GM23338 (cell line): ENCODE measurements at regions not wholly inside any gene's neighbourhood (a gene's known extent, or its start where the extent isn't known, plus 50 kb on each side); places are given as distances from the start of the nearest gene placed in this dataset.
"Not testable (repeated sequence)": the region's sequence is repeated elsewhere in the genome, so short reads cannot be mapped to it uniquely, and the experiment has no call there.

Experiments
- ATAC-seq: fragments of 200-7000 bp; cut with Tn5 transposase; 3 replicates; pipeline ENCODE4 v1.9.1; 2020
- DNase-seq: peaks from one replicate; pipeline ENCODE4 v3.0.0-alpha.2; 2015; ENCODE audit warnings: low spot score
- H2AFZ ChIP-seq: fragments of 200-600 bp; sonication (generic); 2 replicates; pipeline ENCODE4 v1.8.0; 2016; ENCODE audit warnings: antibody characterized with exemption, mild to moderate bottlenecking, moderate library complexity
- H3F3A ChIP-seq: fragments of 200-600 bp; sonication (generic); replicated peaks from 2 replicates; pipeline ENCODE4 v1.8.0; 2017; ENCODE audit warnings: antibody characterized with exemption, mixed run types, low read depth
- H3K27ac ChIP-seq: fragments of 200-600 bp; sonication (generic); 2 replicates; pipeline ENCODE4 v1.6.1; 2016; ENCODE audit warnings: low read depth
- H3K27me3 ChIP-seq: fragments of 200-600 bp; sonication (generic); 2 replicates; pipeline ENCODE4 v1.8.0; 2016; ENCODE audit warnings: mild to moderate bottlenecking, mixed run types, moderate library complexity; ENCODE audit not compliant: insufficient read depth
- H3K36me3 ChIP-seq: fragments of 200-600 bp; sonication (generic); 2 replicates; pipeline ENCODE4 v1.8.0; 2016; ENCODE audit warnings: mild to moderate bottlenecking; ENCODE audit not compliant: insufficient read depth
- H3K4me1 ChIP-seq: fragments of 200-600 bp; sonication (generic); 2 replicates; pipeline ENCODE4 v1.8.0; 2016; ENCODE audit warnings: mild to moderate bottlenecking, moderate library complexity; ENCODE audit not compliant: insufficient read depth
- H3K4me2 ChIP-seq: fragments of 200-600 bp; sonication (generic); 2 replicates; pipeline ENCODE4 v1.7.1; 2017; ENCODE audit warnings: mixed run types
- H3K4me3 ChIP-seq: fragments of 200-600 bp; sonication (generic); 2 replicates; pipeline ENCODE4 v1.6.1; 2016; ENCODE audit warnings: mixed run types
- H3K79me2 ChIP-seq: fragments of 200-600 bp; sonication (generic); replicated peaks from 2 replicates; pipeline ENCODE4 v1.8.0; 2017; ENCODE audit warnings: mild to moderate bottlenecking; ENCODE audit not compliant: insufficient read depth
- H3K9me2 ChIP-seq: fragments of 200-600 bp; sonication (generic); 2 replicates; pipeline ENCODE4 v1.8.0; 2017; ENCODE audit not compliant: insufficient read depth
- H4K20me1 ChIP-seq: fragments of 200-600 bp; sonication (generic); replicated peaks from 2 replicates; pipeline ENCODE4 v1.8.0; 2017; ENCODE audit warnings: mild to moderate bottlenecking; ENCODE audit not compliant: insufficient read depth
- H3K27ac Mint-ChIP-seq: 2 replicates; pipeline ENCODE4 v1.8.0; 2020; ENCODE audit warnings: inconsistent platforms, mild to moderate bottlenecking, moderate library complexity, mixed read lengths
- H3K27me3 Mint-ChIP-seq: 3 replicates; pipeline ENCODE4 v1.8.0; 2022; ENCODE audit warnings: low read depth, mild to moderate bottlenecking, moderate library complexity, mixed read lengths, inconsistent platforms; ENCODE audit not compliant: insufficient read depth, poor library complexity
- H3K36me3 Mint-ChIP-seq: 3 replicates; pipeline ENCODE4 v1.8.0; 2021; ENCODE audit warnings: low read depth, mild to moderate bottlenecking, inconsistent platforms, moderate library complexity, mixed read lengths
- H3K4me1 Mint-ChIP-seq: 3 replicates; pipeline ENCODE4 v1.8.0; 2020; ENCODE audit warnings: mild to moderate bottlenecking, inconsistent platforms, mixed read lengths
- H3K4me3 Mint-ChIP-seq: 3 replicates; pipeline ENCODE4 v1.8.0; 2021; ENCODE audit warnings: moderate library complexity, mild to moderate bottlenecking, inconsistent platforms, mixed read lengths
- H3K9me3 Mint-ChIP-seq: 3 replicates; pipeline ENCODE4 v1.8.0; 2020; ENCODE audit warnings: moderate library complexity, mild to moderate bottlenecking, inconsistent platforms, mixed read lengths
- CTCF ChIP-seq, 2 experiments: fragments of 200-600 bp in 1 of 2; sonication (generic) in 1 of 2; conservative IDR thresholded peaks; 2 replicates each; pipeline versions ENCODE4 v1.5.1 to v1.6.1; 2016 to 2017; ENCODE audit warnings: antibody characterized with exemption in 2 of 2, low read depth in 2 of 2, mild to moderate bottlenecking in 2 of 2, moderate library complexity in 1 of 2
- ETS1 ChIP-seq: IDR thresholded peaks from 2 replicates; pipeline ENCODE4 v1.6.1; 2016; ENCODE audit warnings: antibody characterized with exemption
- REST ChIP-seq: IDR thresholded peaks from one replicate; pipeline ENCODE4 v1.6.1; 2018; ENCODE audit warnings: antibody characterized with exemption; ENCODE audit not compliant: unreplicated experiment

GRCh38 chr5:86257871-86258270 lies 359.9 kb upstream of the COX7C start:
- Mint-ChIP-seq H3K27me3 (no peaks in the 10 kb centered on the region), H3K36me3 (no peaks in the 10 kb centered on the region), H3K9me3 (no peaks in the 10 kb centered on the region; the same call in 2 of the 3 replicates), H3K27ac (no peak overlapping the region), H3K4me3 (no peak overlapping the region), H3K4me1 (no peaks in the 10 kb centered on the region)
- Histone ChIP-seq H2AFZ (no peak overlapping the region), H3K9me2 (no peaks in the 10 kb centered on the region), H3K4me1 (no peaks in the 10 kb centered on the region), H3K27ac (no peak overlapping the region), H3K27me3 (no peaks in the 10 kb centered on the region), H3K4me2 (no peak overlapping the region), H3F3A (no peaks in the 10 kb centered on the region), H4K20me1 (no peaks in the 10 kb centered on the region), H3K36me3 (no peaks in the 10 kb centered on the region), H3K4me3 (no peak overlapping the region), H3K79me2 (no peaks in the 10 kb centered on the region)
- TF ChIP-seq REST, result no peak
- no peak for TF ChIP-seq CTCF (conservative IDR thresholded peaks at IDR 0.05; ENCODE audit: low read depth in 2 of 2)
- no peak for TF ChIP-seq ETS1
- DNase-seq, result no peak
- no peak for ATAC-seq

GRCh38 chr5:86284400-86285190 lies 333.1 kb upstream of the COX7C start:
- H3K36me3 ChIP-seq, H3K4me2 ChIP-seq, H3K27ac Mint-ChIP-seq, H3K36me3 Mint-ChIP-seq, H3K4me3 ChIP-seq, H3K79me2 ChIP-seq, H3K27ac ChIP-seq, H3K27me3 Mint-ChIP-seq, H3F3A ChIP-seq, H2AFZ ChIP-seq, H3K4me3 Mint-ChIP-seq, DNase-seq, H4K20me1 ChIP-seq, ATAC-seq, H3K4me1 Mint-ChIP-seq, H3K9me2 ChIP-seq, H3K4me1 ChIP-seq, H3K9me3 Mint-ChIP-seq, H3K27me3 ChIP-seq: not testable (repeated sequence)

GRCh38 chr5:86287437-86287836 lies 330.3 kb upstream of the COX7C start:
- not testable (repeated sequence) for H3K27ac ChIP-seq, H3K9me2 ChIP-seq, DNase-seq, H3K4me1 Mint-ChIP-seq, H3K27ac Mint-ChIP-seq, H3K36me3 Mint-ChIP-seq, ATAC-seq, H3K36me3 ChIP-seq, H3K27me3 ChIP-seq, H3K4me1 ChIP-seq, H2AFZ ChIP-seq, H3K4me2 ChIP-seq, H3K27me3 Mint-ChIP-seq, H3F3A ChIP-seq, H4K20me1 ChIP-seq, H3K4me3 ChIP-seq, H3K79me2 ChIP-seq, H3K4me3 Mint-ChIP-seq
- H3K9me3 Mint-ChIP-seq, result peaks cover 12% of the 10 kb centered on the region

GRCh38 chr5:86289786-86290185 lies 328.0 kb upstream of the COX7C start:
- not testable (repeated sequence) for H3K4me3 ChIP-seq, H3F3A ChIP-seq, H3K36me3 ChIP-seq, H3K36me3 Mint-ChIP-seq, H3K27ac Mint-ChIP-seq, H3K4me1 Mint-ChIP-seq, ATAC-seq, H3K79me2 ChIP-seq, H3K4me3 Mint-ChIP-seq, H3K27me3 Mint-ChIP-seq, H3K27ac ChIP-seq, H3K4me2 ChIP-seq, H4K20me1 ChIP-seq, H3K4me1 ChIP-seq, H3K27me3 ChIP-seq, H3K9me2 ChIP-seq, H2AFZ ChIP-seq, DNase-seq
- peaks cover 12% of the 10 kb centered on the region for H3K9me3 Mint-ChIP-seq
